ENCODE measurements at regions not wholly inside any gene's neighbourhood (a gene's known extent, or its start where the extent isn't known, plus 50 kb on each side); places are given as distances from the start of the nearest gene placed in this dataset.

DNA sequence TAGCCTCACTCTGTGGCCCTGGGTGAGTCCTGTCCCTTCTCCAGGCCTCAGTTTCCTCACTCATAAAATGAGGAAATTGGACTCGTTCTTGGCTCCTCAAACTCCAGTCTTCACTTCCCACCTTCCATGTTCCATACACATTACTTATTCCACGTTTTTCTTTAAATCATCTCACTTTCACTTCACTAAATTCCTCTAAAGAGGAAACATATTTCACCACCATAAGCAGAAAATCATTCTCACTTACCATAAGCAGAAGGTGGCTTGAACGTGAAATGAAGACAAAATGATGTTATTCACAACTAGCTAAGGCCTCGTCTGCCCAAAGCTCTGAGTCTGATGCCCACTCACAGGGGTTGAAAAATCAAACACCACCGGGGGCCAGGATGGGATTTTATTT is 278.3 kb downstream of the ADGRD1 start:
- TF ChIP-seq, protein P1, sequence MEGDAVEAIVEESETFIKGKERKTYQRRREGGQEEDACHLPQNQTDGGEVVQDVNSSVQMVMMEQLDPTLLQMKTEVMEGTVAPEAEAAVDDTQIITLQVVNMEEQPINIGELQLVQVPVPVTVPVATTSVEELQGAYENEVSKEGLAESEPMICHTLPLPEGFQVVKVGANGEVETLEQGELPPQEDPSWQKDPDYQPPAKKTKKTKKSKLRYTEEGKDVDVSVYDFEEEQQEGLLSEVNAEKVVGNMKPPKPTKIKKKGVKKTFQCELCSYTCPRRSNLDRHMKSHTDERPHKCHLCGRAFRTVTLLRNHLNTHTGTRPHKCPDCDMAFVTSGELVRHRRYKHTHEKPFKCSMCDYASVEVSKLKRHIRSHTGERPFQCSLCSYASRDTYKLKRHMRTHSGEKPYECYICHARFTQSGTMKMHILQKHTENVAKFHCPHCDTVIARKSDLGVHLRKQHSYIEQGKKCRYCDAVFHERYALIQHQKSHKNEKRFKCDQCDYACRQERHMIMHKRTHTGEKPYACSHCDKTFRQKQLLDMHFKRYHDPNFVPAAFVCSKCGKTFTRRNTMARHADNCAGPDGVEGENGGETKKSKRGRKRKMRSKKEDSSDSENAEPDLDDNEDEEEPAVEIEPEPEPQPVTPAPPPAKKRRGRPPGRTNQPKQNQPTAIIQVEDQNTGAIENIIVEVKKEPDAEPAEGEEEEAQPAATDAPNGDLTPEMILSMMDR (IDR thresholded peaks at IDR 0.05), result no peak
- no peak for TF ChIP-seq POLR2A (IDR thresholded peaks at IDR 0.05)
